Non-pigmented ciliary epithelial cell (primary cell): ENCODE measurements at regions not wholly inside any gene's neighbourhood (a gene's known extent, or its start where the extent isn't known, plus 50 kb on each side); places are given as distances from the start of the nearest gene placed in this dataset.

Experiments used
- DNase-seq: peaks from one replicate; pipeline ENCODE4 v3.0.0-alpha.2; 2010; ENCODE audit warnings: low read depth

- DNase-seq = no peak
Observed at GRCh38 chr9:108607607-108608006, 248.2 kb downstream of the ACTL7B start.

GRCh38 chr9:108606401-108606800 lies 249.4 kb downstream of the ACTL7B start:
- DNase-seq = no peak

- no peak for DNase-seq
Observed at GRCh38 chr9:108603141-108603540, 252.6 kb downstream of the ACTL7B start.

- no peak for DNase-seq
Observed at GRCh38 chr9:108600896-108601295, 254.9 kb downstream of the ACTL7B start.

- DNase-seq = no peak
Observed at GRCh38 chr9:108599571-108599970, 256.2 kb downstream of the ACTL7B start.

- DNase-seq = no peak
Observed at GRCh38 chr9:108591121-108591520, 264.7 kb downstream of the ACTL7B start.

GRCh38 chr9:108588246-108588645 lies 267.5 kb downstream of the ACTL7B start:
- no peak for DNase-seq

GRCh38 chr9:108586471-108587139 lies 269.2 kb downstream of the ACTL7B start:
- no peak for DNase-seq

- DNase-seq = no peak
Observed at GRCh38 chr9:108584860-108585259, 270.9 kb downstream of the ACTL7B start.

- no peak for DNase-seq
Observed at GRCh38 chr9:108582726-108583125, 273.1 kb downstream of the ACTL7B start.

- no peak for DNase-seq
Observed at GRCh38 chr9:108579757-108580439, 275.9 kb downstream of the ACTL7B start.

- DNase-seq = no peak
Observed at GRCh38 chr9:108575276-108575675, 280.5 kb downstream of the ACTL7B start.

- no peak for DNase-seq
Observed at GRCh38 chr9:108569624-108570023, 286.2 kb downstream of the ACTL7B start.

- no peak for DNase-seq
Observed at GRCh38 chr9:108568093-108568492, 287.7 kb downstream of the ACTL7B start.

- DNase-seq = no peak
Observed at GRCh38 chr9:108567571-108567970, 288.2 kb downstream of the ACTL7B start.

- peak; percentile 60 for DNase-seq
Observed at GRCh38 chr9:108565651-108566378, 290.0 kb downstream of the ACTL7B start.

GRCh38 chr9:108562176-108562575 lies 293.6 kb downstream of the ACTL7B start:
- DNase-seq = no peak

GRCh38 chr9:108559432-108559831 lies 296.4 kb downstream of the ACTL7B start:
- DNase-seq = no peak

GRCh38 chr9:108554831-108555230 lies 301.0 kb downstream of the ACTL7B start:
- no peak for DNase-seq

- DNase-seq = no peak
Observed at GRCh38 chr9:108553111-108553635, 302.6 kb downstream of the ACTL7B start.

GRCh38 chr9:108552459-108553040 lies 303.2 kb downstream of the ACTL7B start:
- no peak for DNase-seq

- peak; percentile 78 for DNase-seq
Observed at GRCh38 chr9:108551030-108551841, 304.6 kb downstream of the ACTL7B start.
